ENCODE measurements at regions not wholly inside any gene's neighbourhood (a gene's known extent, or its start where the extent isn't known, plus 50 kb on each side); places are given as distances from the start of the nearest gene placed in this dataset.

DNA sequence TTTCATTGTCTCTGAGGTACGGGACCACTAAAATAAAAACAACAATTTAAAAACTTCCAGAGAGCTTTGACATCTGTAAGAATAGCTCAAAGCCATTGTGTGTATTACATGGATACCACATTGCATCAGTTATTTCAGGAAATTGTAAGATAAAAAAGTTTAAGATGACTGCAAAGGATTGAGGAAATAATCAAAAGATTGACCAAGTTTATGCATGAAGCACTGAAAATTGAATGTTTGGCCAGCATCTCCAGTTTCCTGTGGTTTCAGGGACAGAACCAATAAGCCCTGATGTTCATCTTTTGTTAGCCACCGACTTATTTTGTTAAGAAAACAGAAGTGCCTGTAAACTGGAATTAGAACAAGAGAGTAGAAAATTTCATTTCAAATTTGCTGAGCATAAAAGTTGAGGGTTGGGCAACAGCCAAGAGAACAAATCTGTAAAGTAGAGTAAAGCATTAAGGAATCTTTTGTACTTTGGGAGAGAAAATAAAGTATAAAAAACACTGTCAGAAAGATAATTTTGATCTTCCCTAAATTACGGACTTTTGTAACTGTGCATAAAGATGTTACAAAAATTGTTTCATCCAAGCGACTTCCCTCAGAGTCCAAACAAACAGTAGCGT, 211.5 kb upstream of the P2RY1 start:
- in situ Hi-C loops (cut with MboI; ENCODE audit: low pct_ligation_motif_present in 1 of 4, low pct_unique_long_range_greater_than_20kb in 1 of 4, low sequenced_read_pairs in 3 of 4) = no loop called here

GRCh38 chr3:152626226-152626625, 208.7 kb upstream of the P2RY1 start:
- Histone ChIP-seq H3K27ac (no peak overlapping the region), H3K27me3 (no peaks in the 10 kb centered on the region), H3K4me1 (no peaks in the 10 kb centered on the region), H3K4me3 (no peak overlapping the region), H3K9me3 (no peaks in the 10 kb centered on the region), H3K36me3 (no peaks in the 10 kb centered on the region)
- intact Hi-C loops (cut with DNase I; ENCODE audit: low total_unique reads) = no loop called here
- in situ Hi-C loops (cut with MboI; ENCODE audit: low pct_ligation_motif_present in 1 of 4, low pct_unique_long_range_greater_than_20kb in 1 of 4, low sequenced_read_pairs in 3 of 4) = no loop called here
- TF ChIP-seq POLR2A (IDR thresholded peaks at IDR 0.05) (no peak), POLR2AphosphoS5 (IDR thresholded peaks at IDR 0.05) (no peak), EP300 (IDR thresholded peaks at IDR 0.05; ENCODE audit: low read depth) (no peak), CTCF (IDR thresholded peaks at IDR 0.05) (no peak)
- 84 to 94% methylated on average over 3 to 4 of the region's 4 CpGs for WGBS, 2 donors (ENCODE audit: low coverage in 1 of 2)
- DNase-seq = no peak

More for the DNA sequence above, 211.5 kb upstream of the P2RY1 start:
- Histone ChIP-seq H3K36me3 (no peaks in the 10 kb centered on the region), H3K4me1 (no peaks in the 10 kb centered on the region), H3K27ac (peak overlapping the region in 1 of 4 donors; percentile 8), H3K4me3 (no peak overlapping the region), H3K27me3 (no peaks in the 10 kb centered on the region), H3K9me3 (no peaks in the 10 kb centered on the region)
- TF ChIP-seq EP300 (IDR thresholded peaks at IDR 0.05; ENCODE audit: low read depth) (no peak), POLR2A (IDR thresholded peaks at IDR 0.05) (no peak), CTCF (IDR thresholded peaks at IDR 0.05) (no peak), POLR2AphosphoS5 (IDR thresholded peaks at IDR 0.05) (no peak)
- DNase-seq = no peak
- intact Hi-C loops (cut with DNase I; ENCODE audit: low total_unique reads) = no loop called here
- WGBS, 2 donors (ENCODE audit: low coverage in 1 of 2) = 65 to 66% methylated on average over 5 of the region's 5 CpGs

GRCh38 chr3:152628496-152628895, 206.4 kb upstream of the P2RY1 start:
- H3K9me3 ChIP-seq = no peaks in the 10 kb centered on the region
- intact Hi-C loops (cut with DNase I; ENCODE audit: low total_unique reads) = no loop called here
- no peaks in the 10 kb centered on the region for H3K36me3 ChIP-seq
- no peak overlapping the region for H3K27ac ChIP-seq
- no peak for DNase-seq
- no peak overlapping the region for H3K4me3 ChIP-seq
- WGBS, 2 donors (ENCODE audit: low coverage in 1 of 2) = 39 to 55% methylated on average over 3 of the region's 3 CpGs
- in situ Hi-C loops (cut with MboI; ENCODE audit: low pct_ligation_motif_present in 1 of 4, low pct_unique_long_range_greater_than_20kb in 1 of 4, low sequenced_read_pairs in 3 of 4) = no loop called here
- H3K27me3 ChIP-seq = no peaks in the 10 kb centered on the region
- no peaks in the 10 kb centered on the region for H3K4me1 ChIP-seq
- TF ChIP-seq POLR2AphosphoS5 (IDR thresholded peaks at IDR 0.05) (no peak), EP300 (IDR thresholded peaks at IDR 0.05; ENCODE audit: low read depth) (no peak), POLR2A (IDR thresholded peaks at IDR 0.05) (no peak), CTCF (IDR thresholded peaks at IDR 0.05) (no peak)

DNA sequence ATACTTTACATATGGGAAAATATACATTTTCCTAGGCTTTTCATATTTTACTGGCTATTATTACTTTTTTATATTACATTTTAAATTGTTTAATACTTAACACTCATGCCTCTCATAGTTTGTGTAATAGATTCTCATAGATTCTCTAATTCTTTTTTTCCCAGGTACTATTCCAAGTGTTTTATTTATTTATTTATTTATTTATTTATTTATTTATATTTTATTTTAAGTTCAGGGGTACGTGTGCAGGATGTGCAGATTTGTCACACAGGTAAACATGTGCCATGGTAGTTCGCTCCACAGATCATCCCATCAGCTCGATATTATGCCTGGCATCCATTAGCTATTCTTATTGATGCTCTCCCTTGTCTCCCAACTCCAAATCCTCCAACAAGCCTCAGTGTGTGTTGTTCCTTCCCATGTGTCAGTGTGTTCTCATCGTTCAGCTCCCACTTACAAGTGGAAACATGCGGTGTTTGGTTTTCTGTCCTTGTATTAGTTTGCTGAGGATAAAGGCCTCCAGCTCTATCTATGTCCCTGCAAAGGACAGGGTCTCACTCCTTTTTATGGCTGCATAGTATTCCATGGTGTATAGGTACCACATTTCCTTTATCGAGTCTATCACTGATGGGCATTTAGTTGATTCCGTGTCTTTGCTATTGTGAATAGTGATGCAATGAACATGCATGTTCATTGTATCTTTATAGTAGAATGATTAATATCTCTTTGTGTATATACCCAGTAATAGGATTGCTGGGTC, 205.4 kb upstream of the P2RY1 start:
- 88 to 93% methylated on average over 7 of the region's 7 CpGs for WGBS, 2 donors (ENCODE audit: low coverage in 1 of 2)
- no peaks in the 10 kb centered on the region for H3K27me3 ChIP-seq
- H3K27ac ChIP-seq = no peak overlapping the region
- no peaks in the 10 kb centered on the region for H3K9me3 ChIP-seq
- DNase-seq = no peak
- no peak overlapping the region for H3K4me3 ChIP-seq
- intact Hi-C loops (cut with DNase I; ENCODE audit: low total_unique reads) (no loop called here), in situ Hi-C loops (cut with MboI; ENCODE audit: low pct_ligation_motif_present in 1 of 4, low pct_unique_long_range_greater_than_20kb in 1 of 4, low sequenced_read_pairs in 3 of 4) (no loop called here)
- no peaks in the 10 kb centered on the region for H3K36me3 ChIP-seq
- H3K4me1 ChIP-seq = no peaks in the 10 kb centered on the region
- TF ChIP-seq POLR2AphosphoS5 (IDR thresholded peaks at IDR 0.05) (no peak), CTCF (IDR thresholded peaks at IDR 0.05) (no peak), EP300 (IDR thresholded peaks at IDR 0.05; ENCODE audit: low read depth) (no peak), POLR2A (IDR thresholded peaks at IDR 0.05) (no peak)

All from transverse colon (tissue), 4 donors.